ENCODE measurements at regions not wholly inside any gene's neighbourhood (a gene's known extent, or its start where the extent isn't known, plus 50 kb on each side); places are given as distances from the start of the nearest gene placed in this dataset.
A peak's percentile ranks its signal among the peaks of the same experiment; 100 is the strongest.
"Not testable (repeated sequence)": the region's sequence is repeated elsewhere in the genome, so short reads cannot be mapped to it uniquely, and the experiment has no call there.

DNA sequence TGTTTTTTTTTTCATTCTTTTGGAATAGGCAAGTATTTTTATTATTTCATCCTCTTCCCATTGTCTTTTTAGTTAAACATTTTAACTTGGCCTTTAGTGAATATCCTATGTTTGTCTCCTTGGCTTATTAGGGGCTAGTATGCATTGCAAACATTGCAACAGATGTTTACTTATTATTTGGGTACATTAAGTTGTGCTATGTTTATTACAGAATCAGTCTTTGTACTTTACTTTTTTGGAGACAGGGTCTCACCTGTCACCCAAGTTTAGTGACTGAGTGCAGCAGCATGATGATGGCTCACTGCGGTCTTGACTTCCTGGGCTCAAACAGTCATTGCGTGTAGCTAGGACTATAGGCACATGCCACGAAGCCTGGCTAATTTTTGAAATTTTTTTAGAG is 51.1 kb upstream of the NUDT6 start:
- DNase-seq, result no peak

DNA sequence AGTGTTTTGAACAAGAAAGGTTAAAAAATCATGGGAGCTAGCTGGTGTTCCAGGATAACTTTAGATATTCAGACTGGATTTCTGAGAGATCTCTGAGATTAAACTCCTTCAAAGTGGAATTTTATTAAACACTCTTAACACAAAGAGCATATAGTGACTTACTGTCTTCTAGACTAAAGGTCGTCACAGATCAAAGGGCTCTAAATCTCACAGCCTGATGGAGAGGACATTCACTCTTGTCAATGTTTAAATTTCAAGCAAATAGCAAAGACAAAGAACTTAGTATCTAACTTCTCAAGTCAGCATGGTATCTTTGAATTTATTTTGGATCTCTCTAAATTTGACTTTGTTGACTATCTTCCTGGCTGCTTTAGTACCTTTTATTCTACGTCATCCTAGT is 53.7 kb upstream of the NUDT6 start:
- no peak for DNase-seq

DNA sequence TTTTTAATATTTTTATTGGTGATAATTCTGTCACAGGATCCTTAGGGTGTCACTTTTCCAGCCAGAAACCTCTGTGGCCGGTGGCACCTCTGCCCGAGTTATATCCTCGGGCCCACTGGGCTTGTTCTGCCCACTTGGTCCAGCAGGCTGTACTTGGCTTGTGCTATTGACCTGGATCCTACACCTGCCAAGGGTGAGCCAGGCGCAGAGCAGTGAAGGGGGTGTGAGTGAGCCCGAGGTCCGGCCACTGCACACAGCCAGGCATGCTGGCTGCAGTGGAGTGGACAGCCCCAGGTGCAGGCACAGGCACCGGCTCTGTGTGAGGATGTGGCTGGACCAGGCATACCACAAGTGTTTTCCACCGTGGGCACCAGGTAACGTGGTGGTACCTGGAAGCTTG is 54.7 kb upstream of the NUDT6 start:
- DNase-seq, result no peak

DNA sequence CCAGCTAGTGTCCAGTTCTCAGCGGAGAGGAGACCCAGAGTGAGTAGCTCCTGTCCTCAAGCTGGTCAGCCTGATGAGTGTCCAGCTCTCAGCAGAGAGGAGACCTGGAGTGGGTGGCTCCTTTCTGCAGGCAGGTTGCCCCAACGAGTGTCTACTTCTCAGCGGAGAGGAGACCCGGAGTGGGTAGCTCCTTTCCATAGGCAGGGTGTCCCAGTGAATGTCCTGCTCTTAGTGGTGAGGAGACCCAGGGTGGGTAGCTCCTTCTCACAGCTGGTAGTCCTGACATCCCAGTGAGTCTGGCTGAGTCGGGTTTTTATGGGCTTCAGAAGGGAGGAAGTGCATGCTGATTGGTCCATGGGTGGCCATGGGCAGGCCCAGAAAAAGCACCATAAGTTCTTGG is 55.7 kb upstream of the NUDT6 start:
- DNase-seq, result no peak

DNA sequence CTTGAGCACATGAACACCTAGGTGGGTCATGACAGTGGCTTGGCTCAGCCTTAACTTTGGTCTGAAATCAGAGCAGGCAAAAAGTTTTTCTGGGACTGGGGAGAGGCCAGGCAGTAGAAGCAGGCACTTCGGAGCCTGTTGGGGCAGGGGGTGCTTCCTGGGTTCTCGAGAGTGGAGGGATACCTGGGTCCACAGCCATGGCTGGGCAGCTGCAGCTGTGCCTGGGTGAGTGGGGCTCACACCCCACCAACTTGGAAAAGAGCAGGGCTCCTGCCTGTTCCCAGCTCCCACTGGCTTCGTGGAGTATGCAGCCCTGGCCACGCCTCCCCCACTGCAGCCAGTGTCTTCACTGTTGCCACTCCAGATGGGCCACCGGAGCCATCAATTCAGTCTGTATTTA is 56.4 kb upstream of the NUDT6 start:
- no peak for DNase-seq

DNA sequence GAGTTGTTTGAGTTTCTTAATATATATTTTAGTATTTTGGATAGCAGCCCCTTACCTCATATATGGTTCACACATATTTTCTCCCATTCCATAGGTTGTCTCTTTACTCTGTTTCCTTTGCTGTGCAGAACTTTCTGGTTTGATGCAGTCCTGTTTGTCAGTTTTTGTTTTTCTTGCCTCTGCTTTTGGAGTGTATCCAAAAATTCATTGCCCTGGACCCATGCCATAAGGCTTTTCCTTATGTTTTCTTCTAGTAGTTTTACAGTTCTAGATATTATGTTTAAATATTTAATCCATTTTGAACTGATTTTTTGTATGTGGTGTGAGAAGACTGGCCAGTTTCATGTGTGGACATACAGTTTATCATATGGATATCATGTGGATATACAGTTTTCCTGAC is 58.5 kb upstream of the NUDT6 start:
- no peak for DNase-seq

DNA sequence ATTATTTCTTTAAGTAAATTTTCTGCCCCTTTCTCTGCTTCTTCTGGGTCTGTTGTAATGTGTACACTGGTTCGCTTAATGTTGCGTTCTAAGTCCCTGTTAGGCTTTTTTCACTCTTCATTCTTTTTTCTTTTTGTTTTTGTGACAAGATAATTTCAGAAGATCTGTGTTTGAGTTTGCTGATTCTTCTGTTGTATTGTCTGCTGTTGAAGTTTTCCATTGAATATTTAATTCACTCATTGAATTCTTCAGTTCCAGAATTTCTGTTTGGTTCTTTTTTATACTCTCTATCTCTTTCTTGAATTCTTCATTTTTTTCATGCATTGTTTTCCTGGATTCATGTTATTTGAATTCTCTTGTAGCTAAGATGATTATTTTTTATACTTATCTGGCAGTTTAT is 66.3 kb upstream of the NUDT6 start:
- no peak for DNase-seq

DNA sequence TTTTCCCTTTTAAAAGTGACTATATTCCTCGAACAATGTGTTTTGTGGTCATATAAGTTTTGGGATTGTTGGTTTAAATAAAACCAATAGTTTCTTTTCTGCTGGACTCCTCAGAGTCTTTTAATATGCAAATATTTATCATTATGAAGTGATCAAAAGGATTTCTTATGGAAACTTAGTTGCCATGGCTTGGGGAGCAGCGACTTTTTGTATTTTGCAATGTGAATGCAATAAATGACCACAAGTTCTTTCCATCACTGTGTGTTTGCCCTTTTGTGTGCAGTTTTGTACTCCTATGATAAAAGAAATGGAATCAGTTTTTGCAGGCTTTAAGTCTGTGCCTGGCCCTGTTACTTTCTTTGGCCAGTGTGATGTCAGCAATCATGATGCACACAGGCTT is 68.5 kb upstream of the NUDT6 start:
- no peak for DNase-seq

DNA sequence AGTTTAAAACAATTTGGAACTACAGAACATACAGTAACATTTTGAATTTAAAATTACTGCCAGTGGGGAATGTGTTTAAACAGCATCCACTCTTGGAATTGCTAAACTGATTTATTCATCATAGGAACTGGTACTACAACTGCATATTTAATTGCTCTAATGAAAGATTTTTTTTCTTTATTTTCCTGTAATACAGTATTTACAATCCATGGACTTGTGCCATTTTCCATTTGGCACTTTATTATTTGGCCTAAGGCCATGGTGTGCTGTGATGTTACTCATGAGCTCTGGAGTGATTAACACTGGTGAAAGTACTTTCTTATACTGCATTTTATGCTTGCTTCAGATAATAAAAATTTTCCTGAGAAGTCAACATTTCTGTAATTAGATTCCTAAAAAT is 69.7 kb upstream of the NUDT6 start:
- peak; percentile 72 for DNase-seq

DNA sequence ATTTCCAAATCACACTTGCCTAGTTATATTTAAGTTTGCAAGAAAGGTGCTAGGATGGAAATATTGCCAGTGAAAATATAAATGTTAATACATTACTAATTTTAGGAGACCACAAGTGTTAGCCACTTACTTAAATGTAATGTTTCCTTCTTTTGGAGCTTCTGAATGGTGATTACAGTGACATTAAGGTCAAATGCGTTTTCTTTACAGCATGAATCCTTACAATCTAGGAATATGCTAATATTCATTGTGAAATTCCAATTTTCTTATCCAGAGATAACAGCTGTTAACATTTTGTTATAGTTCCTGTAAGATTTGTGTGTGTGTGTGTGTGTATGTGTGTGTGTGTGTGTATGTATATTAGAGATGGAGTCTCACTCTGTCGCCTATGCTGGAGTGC is 70.2 kb upstream of the NUDT6 start:
- no peak for DNase-seq

DNA sequence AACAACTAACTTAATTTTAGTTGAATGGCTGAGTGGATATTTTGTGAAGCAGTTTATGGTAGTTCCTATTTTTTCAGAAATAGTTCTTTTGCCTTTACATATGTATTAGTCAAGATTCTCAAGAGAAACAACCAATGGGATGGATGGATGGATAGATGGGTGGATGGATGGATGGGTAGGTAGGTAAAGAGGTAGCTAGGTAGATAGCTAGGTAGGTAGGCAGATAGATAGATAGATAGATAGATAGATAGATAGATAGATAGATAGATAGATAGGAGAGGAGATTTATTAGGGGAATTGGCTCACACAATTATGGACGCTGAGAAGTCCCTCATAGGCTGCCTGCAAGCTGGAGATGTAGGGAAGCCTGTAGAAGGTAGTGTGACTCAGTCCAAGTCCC is 74.0 kb upstream of the NUDT6 start:
- no peak for DNase-seq

DNA sequence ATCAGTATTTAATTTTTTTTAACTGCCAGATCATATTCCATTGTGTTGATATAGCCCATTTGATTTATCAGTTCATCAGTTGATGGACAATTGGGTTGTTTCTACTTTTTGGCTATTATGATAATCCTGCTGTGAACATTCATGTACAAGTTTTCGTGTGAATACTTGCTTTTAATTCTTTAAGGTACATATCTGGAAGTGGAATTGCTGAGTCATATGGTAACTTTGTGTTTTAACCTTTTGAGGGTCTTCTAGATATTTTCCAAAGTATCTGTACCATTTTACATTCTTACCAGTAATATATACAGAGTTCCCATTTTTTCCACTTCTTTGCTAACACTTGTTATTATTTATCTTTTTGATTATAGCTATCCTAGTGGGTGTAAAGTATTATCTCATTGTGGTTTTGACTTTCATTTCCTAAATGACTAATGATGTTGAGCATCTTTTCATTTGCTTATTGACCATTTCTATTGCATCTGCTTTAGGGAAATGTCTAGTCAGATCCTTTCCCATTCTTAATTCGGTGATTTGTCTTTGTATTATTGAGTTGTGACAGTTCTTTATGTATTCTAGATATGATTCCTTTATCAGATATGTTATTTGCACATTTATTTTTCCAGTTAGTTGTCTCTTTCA is 75.2 kb upstream of the NUDT6 start:
- DNase-seq, result no peak

DNA sequence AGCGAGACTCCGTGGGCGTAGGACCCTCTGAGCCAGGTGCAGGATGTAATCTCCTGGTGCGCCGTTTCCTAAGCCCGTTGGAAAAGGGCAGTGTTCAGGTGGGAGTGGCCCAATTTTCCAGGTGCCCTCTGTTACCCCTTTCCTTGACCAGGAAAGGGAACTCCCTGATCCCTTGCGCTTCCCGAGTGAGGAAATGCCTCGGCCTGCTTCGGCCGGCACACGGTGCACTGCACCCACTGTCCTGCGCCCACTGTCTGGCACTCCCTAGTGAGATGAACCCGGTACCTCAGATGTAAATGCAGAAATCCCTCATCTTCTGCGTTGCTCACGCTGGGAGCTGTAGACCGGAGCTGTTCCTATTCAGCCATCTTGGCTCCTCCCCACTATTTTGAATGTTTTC is 81.7 kb upstream of the NUDT6 start:
- not testable (repeated sequence) for DNase-seq

DNA sequence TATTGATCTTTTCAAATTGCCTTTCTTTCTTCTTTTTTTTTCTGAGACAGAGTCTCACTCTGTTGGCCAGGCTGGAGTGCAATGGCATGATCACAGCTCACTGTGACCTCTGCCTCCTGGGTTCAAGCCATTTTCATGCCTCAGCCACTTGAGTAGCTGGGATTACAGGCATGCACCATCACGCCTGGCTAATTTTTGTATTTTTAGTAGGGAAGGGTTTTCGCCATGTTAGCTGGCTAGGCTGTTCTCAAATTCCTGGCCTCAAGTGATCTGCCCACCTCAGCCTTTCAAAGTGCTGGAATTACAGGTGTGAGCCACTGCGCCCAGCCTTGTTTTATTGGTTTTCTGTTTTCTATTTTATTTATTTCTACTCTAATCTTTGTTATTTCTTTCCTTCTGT is 82.7 kb upstream of the NUDT6 start:
- DNase-seq, result not testable (repeated sequence)

DNA sequence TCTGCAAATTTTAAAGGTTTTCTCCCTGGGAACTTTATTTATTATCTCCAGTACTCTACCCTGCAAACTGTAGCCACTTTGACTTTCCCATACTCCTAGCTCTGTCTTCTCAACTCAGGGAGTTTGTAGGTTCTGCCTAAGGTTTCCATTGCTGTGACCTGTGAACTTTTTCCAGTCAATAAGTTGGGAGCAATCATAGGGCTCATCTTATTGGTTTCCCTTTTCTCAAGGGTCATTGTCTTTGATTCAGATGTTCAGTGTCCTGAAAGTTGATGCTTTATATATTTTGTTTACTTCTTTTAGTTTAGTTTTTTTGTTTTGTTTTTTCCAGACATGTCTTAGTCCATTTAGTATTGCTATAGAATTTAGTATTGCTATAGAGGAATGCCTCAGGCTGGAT is 85.3 kb upstream of the NUDT6 start:
- no peak for DNase-seq

DNA sequence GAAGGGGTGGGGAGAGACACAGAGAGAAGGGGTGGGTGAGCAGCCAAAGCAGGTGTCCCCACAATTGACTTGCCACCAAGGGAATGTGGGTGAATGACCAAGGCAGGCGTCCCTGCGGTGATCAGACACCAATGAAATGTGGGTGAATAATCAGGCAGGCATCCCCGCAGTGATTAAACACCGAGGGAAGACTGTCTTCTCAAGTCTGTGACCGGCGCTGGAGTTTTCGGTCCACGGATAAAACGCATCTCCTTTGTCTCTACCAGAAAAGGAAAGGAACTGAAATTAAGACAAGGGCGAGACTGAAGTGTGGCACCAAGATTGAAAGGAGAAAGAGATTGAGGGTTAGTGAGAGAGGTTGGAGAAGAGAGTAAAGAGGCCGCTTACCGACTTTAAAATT is 90.0 kb upstream of the NUDT6 start:
- DNase-seq, result not testable (repeated sequence)

DNA sequence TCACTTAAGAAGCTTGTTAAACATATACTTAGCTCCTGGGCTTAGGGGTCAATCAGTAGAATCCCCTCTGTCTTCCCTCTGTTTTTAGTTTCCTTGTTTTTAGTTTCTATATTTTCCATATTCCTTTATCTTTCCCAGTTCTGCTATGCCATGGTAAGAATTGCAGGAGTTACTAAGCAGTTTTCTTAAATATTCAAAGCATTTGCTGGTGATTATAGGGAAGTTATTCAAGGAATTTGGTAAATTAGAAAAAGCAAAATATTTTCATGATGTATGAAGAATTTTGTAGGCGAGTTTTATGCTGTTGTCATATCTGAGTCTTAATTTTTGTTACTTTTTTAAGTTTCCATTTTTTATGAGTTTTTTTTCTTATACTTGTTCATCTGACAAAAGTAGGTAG is 91.6 kb upstream of the NUDT6 start:
- DNase-seq, result no peak

DNA sequence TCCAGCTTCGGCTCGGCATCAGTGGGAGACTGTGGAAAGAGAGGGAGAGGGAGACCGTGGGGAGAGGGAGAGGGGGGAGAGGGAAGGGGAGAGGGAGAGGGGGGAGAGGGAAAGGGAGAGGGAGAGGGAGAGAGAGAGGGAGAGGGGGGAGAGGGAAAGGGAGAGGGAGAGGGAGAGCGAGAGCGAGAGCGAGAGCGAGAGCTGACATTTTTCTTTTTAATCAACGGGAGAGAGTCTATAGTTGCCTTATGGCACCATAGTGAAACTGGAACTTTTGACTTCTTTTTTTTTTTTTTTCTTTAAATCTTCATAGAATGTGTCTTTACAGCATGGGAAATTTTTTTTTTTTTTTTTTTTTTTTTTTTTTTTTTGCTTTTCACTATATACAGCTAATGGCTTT is 94.7 kb upstream of the NUDT6 start:
- DNase-seq, result no peak

DNA sequence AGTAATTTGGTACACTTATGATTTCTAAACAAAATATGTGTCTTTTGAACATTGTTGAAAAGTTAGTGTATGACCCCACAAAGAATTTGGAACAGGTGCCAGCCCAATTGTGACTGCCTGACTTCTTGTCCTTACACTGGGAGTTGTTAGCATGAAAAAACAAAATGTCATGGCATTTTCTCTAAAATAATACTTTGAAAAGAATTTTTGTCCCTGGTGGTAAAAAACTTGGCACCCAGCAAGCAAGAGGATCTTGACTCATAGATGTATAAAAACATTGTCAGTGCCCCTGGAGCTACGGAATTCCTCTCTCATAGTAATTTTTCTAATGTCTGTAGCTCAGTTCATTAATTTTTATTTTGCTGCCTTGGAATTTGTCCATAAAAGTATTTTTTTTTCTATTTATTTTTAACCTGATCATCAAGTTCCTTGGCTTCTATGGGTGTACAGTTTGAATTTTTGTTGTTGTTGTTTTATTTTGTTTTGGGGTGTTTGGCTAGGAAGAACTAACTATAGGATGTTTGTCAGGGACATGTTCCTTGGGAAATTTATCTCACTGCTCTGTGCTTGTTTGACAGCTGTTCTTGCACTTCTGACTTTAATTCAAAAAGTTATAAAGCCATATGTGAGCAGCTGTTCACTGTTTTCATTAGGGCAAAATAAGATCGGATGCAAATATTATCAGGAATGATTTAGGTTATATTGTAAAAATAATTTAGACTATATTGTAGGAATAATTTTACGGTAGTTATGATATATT is 95.4 kb upstream of the NUDT6 start:
- no peak for DNase-seq

DNA sequence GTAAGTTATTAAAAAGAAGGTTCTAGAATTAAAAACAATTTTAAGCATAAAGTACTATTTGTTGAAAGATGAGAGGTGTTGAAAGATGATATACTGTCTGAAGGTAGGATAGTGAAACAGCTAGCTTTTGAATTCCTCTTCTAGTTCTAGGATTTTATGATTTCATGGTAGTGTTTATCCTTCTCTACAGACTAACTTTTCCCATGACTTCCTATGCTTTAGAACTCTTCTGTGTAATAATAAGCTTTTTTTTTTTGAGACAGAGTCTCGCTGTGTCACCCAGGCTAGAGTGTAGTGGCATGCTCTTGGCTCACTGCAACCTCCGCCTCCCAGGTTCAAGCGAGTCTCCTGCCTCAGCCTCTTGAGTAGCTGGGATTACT is 96.0 kb upstream of the NUDT6 start:
- no peak for DNase-seq

DNA sequence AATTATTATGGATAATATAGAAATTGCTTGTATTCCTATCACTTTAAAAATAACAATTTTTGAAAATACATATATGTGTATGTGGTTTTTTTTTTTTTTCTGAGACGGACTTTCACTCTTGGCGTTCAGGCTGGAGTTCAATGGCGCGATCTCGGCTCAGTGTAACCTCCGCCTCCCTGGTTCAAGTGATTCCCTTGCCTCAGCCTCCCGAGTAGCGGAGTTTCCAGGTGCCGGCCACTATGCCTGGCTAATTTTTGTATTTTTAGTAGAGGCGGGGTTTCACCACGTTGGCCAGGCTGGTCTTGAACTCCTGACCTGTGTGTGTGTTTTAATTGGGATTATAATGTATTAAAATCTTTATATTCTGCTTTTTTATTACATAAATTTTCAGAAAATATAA is 97.9 kb upstream of the NUDT6 start:
- no peak for DNase-seq

DNA sequence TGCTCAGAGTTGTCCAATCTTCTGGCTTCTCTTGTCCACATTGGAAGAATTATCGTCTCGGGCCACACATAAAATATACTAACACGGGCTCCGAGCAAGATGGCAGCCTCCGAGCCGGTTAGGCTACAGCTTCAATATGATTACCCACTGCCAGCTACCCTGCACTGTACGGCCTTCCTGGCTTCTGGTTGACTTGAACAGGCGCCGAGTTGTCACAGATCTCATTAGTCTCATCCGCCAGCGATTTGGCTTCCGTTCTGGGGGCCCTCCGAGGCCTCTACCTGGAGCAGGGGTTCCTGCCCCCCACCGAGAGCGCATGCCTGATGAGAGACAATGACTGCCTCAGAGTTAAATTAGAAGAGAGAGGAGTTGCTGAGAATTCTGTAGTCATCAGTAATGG is 101.2 kb upstream of the NUDT6 start:
- DNase-seq, result no peak

DNA sequence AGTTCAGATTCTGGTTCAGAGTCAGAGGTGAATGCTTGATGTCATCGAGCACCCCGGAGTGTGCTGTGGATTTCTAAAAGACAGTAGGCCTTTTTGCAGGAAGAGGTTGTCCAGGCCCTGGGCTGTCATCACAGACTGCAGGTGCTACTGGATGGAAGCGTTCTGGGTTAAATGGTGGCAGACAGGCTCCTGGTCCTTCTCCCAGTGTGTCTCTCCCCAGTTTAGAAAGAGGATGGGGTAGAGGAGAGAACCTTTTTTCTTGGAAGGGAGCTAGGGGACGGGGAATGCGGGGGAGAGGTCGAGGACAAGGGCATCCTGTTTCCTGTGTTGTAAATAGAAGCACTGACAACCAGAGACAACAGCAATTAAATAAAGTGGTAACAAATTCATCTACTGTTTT is 102.3 kb upstream of the NUDT6 start:
- no peak for DNase-seq

DNA sequence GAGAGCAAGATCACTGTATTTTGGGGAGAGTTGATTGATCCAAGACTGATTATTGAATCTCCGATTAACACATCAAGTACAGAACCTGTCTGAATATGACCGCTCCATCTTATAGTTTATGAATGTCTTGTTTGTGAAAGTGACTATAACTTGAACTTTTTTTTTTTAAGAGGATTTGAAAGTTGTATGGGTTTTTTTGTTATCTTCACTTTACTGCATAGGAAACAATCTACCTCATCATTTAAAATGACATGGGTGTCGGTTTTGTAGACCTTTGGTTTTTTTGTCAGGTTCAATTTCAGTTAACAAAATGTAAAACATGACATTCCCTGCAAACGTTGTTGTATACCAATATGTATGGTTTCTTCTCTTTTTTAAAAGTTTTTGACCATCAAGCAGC is 103.0 kb upstream of the NUDT6 start:
- no peak for DNase-seq

DNA sequence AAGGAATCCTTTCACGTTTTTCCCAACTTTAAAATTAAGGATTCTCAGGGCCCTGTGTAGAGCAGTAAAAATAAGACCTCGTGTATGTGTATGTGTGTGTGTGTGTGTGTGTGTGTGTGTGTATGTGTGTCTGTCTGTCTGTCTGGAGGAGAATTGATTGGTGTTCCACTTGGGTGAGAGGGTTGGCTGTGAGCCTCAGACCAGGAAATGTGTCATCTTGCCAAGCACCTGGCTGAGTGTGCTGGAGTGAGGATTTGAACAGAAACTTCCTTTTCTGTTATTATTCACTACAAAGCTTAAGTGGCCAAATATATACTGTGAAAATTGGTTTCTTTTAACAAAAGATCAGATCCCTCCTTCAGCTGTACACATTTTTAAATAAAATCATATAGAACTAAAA is 103.6 kb upstream of the NUDT6 start:
- not testable (repeated sequence) for DNase-seq
